NCI-H2227 (cell line): ENCODE measurements at regions not wholly inside any gene's neighbourhood (a gene's known extent, or its start where the extent isn't known, plus 50 kb on each side); places are given as distances from the start of the nearest gene placed in this dataset.
"Not testable (repeated sequence)": the region's sequence is repeated elsewhere in the genome, so short reads cannot be mapped to it uniquely, and the experiment has no call there.

Experiments used
- DNase-seq: peaks from one replicate; lab custom pipeline; 2025; ENCODE audit not compliant: unreplicated experiment; lab: John Stamatoyannopoulos, UW

DNA sequence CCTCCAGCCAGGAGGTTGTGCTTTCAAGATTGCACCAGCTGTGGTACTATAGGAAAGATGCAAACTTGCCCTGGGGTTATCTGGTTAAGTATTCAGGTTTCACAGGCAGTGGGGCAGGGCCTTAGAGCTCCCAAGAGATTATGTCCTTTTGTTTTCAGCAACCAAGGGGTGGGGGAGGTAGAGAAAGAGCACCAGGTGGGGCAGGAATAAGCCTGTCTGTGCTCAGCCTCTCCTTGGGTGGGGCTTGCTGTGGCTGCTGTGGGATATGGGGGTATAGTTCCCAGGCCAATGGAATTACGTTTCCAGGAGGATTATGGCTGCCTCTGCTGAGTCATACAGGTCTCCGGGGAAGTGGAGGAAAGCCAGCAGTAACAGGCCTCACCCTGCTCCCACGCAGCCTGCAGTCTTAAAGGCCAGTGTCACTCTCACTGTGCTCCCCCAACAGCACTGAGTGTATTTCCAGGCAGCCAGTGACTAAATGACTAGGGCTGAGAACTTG lies 508.6 kb downstream of the RWDD3 start:
- DNase-seq = no peak

DNA sequence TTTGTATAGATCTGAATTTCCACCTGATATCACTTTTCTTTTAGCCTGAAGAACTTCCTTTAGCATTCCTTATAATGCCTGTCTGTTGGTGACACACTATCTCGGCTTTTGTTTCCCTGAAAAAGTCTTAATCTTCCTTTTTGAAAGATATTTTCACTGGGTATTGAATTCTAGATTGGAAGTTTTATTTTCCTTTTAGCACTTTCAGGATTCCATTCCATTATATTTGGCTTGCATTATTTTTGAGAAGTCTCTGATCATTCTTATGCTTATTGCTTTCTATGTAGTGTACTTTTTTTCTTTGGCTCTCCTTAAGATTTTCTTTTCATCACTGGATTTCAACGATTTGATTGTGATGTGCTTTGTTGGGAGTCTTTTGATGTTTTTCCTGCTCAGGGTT lies 510.7 kb downstream of the RWDD3 start:
- no peak for DNase-seq

DNA sequence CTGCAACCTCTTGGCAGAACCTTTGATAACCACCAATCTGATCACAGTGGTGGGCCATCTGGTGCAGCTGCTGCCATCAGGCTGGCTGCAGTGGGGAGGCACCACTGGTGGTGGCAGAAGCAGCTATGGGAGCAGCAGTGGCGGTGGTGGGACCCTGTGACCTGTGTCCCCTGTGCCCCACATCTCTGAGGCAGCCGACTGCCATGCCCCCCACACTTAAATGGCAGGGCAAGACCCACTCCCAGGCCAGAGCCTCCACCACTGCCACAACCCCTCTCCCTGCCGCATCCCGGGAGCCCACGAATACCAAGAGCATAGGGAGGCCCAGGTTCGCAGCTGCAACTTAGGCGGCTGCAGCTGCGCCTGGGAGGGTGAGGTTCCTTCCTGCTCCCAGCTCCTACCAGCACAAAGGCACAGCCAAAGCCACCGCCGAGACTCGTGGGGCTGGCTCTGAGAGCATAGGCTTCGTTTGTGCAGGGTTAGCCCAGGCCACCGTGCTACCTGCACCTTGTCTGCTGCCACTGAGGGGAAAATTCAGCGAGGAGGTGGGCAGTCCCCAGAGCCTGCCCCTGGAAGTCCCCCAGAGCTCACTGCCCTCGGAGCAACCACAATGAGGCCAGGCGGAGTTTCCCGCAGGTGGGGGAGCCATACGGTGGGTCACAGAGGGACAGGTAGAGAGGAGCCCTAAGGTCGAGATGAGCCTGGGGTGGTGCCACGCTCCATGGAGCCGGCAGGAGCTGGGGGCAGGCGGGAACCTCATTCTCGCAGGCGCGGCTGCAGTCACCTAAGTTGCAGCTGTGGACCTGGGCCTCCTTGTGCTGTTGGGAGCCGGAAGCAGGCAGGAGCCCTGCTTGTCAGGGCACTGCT lies 518.7 kb downstream of the RWDD3 start:
- no peak for DNase-seq

DNA sequence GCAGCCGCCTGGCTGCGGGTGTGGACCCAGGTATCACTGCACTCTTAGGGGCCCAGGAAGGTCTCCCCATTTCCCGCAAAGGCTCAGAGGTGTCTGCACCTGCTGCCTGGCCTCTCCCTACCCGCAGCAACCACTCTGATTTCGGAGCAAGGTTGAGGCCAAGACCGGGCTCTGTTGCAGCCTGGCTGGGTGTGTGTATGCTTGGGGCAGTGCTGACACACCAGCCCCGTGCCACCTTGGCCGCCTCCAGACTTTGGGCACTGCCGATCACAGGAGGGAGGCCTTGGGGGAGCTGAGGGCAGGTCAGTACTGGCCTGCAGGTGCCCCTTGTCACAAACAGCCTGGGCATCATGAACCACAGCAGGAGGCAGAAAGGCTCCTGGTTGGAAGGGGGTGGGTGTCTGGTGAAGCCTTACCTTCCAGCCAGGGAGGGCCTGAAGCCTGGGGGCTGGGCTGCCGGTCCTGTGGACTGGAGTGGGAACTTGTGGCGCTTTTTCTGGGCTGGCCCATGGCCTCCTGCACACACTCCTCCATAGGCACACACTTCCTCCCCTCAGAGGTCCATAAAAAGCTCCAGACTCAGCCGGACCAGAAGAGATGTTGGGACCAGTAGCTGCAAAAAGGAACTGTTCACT lies 519.5 kb downstream of the RWDD3 start:
- DNase-seq = no peak

DNA sequence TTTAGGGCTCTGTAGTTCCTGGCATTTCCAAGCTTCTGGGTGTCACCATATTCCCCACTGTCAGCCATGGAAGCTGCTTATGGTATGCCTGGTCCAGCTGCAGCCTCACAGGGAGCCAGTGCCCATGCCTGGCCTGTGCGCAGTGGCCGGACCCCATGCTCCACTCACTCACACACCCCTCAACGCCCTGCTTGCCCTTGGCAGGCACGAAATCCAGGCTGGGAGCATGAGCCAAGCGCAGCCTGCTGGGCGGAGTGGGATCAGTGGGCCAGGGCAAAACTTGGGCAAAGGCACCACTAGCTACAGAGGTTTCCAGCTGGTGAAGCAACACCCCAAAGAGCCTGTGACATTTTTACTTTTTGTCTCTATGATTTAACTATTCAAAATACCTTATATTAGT lies 520.4 kb downstream of the RWDD3 start:
- DNase-seq = no peak

DNA sequence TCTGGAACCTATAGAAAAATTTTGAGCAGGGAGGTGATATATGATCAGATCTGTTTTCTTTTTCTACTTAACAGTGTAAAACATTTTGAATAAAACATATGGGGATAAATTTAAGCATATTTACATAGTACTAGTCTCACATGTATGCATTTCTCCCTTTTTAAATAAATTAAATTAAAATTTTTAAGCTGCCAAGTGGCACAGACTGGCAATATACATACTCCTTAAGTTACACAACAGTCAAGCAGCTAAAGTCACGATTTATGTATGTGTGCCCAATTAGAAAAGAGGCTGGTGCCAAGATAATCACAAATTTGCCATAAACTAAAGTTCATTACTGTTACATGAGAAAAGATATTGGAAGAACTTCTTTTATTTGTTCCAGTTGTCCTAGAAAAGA lies 532.0 kb downstream of the RWDD3 start:
- no peak for DNase-seq

DNA sequence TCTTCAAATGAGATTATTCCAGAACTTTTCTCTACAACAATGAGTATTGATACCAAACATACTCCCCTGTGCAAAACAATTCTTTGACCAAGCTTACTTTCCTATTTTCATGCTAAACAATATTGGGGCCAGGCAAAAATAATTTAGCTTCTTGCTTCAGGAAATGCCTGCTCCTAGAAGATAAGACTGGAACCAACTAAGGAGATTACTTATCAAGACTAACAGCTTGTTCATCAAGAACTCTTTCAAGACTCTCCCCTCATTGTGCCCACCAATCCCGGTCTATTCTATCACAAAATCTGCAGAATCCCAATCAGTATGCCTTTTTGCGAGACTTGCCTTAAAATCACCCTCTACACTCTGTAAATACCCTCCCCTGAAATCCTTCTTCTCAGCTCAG lies 536.6 kb downstream of the RWDD3 start:
- DNase-seq = no peak

DNA sequence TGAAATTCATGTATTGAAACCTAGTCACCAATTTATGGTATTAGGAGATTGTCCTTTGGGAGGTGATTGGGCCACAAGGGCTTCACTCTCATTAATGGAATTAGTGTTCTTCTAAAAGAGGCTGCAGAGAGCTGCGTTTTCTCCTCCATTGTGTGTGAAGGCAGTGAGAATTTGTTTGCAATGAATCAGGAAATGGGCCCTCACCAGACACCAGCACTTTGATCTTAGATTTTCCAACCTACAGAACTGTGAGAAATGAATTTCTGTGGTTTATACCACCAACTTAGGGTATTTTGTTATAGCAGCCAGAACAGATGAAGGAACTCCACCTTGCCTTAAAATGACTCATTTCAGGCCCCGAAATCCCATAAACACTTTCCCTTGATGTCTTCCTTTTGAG lies 544.2 kb downstream of the RWDD3 start:
- no peak for DNase-seq

DNA sequence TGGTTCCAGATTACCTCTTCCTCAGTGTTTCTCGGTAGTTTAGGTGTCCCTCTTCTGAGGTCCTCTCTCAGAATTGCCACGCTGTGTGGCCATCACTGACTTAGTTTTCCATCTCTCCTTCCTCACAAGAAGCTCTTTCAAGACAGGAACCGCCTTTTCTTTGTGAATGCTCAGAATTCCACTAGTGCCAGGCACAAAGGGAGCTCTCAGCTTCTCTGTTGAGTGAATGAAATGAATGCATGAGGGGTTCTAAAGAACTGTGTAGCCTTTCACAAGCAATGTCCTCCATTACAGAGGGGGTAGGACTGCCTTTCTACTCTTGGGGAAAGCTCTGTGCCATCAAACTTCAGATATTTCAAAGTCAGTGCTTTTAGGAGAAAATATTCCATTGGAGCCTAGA lies 546.8 kb downstream of the RWDD3 start:
- DNase-seq = no peak

DNA sequence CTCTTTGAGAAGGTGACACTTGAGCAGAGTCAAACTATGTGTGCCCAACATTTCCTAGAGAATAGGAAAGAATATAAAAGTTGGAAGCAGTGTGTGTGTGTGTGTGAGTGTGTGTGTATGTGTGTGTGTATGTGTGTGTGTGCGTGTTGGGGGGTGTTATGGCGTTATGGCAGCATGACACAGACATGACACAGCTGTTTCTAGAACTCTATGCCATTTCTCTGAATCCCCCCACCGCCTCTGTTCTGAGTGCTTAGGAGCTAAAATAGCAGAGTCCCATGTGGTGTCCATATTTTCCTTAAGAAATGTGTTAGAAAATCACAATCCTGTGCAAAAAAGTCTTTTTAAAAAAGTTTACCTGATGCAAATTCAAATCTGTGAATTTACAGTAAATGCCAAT lies 556.1 kb downstream of the RWDD3 start:
- DNase-seq = no peak

DNA sequence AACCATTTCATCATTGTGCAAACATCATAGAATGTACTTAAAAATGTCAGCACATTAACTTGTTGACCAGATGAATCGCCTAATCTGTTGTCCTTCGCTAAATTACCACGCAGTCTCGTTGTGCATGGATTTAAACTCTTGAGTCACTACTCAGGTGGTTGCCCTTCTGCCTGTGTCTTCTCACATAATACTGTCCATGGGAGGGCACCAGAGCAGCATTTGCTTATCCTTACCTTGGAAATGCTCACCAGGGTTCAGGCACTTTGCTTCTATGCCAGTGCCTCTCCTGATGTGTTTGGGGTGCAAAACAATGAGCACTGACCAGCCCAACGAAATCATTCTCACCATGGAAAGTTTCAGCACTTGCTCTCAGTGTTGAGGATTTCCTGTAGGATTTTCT lies 559.9 kb downstream of the RWDD3 start:
- DNase-seq = no peak

DNA sequence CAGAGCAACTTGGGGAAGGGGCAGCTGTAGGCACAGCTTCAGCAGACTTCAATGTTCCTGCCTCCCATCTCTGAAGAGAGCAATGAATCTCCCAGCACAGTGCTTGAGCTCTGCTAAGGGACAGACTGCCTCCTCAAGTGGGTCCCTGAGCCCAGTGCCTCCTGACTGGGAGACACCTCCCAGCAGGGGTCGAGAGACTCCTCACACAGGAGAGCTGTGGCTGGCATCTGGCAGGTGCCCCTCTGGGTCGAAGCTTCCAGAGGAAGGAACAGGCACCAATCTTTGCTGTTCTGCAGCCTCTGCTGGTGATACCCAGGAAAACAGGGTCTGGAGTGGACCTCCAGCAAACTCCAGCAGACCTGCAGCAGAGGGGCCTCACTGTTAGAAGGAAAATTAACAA lies 563.8 kb downstream of the RWDD3 start:
- DNase-seq = not testable (repeated sequence)

DNA sequence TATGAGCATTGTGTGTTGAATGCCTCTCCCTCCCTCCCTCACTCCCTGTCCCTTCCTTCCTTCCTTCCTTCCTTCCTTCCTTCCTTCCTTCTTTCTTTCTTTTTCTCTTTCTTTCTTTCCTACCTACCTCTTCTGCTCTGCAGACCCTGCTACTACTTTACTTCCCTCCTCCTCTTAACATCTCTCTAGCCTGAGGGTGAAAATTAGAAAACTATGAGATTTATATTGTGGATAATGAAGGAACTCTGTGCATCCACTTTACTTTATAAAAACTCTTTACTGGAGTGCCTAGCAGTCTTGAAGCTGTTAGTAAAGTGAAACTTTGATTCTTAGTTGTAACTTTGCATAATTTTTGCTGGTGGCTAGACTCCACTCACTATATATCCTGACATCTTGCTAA lies 572.2 kb downstream of the RWDD3 start:
- DNase-seq = no peak

DNA sequence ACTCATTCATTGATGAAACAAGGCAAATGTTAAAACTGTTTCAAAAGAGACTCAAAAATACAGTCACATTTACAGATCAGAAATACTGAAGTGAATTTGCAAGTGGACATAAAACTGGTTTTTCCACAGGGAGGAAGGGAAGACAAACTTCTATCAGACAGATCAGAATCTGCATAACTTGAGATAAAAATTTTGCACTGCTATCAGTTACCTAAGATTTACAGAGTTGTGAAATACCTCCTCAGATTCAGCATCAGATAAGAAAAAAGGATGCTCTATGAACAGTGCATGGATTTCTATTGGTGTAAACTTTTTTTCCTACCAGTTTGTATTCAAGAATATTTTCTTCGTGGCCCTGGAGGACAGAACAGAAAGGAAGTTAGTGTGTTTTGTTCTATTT lies 575.4 kb downstream of the RWDD3 start:
- no peak for DNase-seq

DNA sequence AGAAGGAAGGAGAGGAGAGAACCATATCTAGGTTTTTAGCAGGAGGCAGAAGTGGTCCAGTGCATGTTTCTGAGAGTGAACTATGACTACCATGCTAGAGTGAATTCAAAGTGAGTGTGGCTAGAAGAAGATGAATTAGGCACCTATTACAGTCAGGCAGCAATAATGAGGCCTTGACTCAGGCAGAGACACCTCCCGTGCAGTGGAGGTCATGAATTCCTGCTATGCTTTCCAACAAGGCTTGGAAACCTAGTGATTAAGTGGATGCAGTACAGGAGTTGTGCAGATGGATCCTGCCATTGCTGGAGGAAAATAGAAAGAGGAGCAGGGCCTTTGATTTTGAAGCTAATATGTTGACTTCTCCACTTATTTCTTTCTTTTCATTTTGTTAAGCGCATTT lies 581.5 kb downstream of the RWDD3 start:
- peak; percentile 64 for DNase-seq

DNA sequence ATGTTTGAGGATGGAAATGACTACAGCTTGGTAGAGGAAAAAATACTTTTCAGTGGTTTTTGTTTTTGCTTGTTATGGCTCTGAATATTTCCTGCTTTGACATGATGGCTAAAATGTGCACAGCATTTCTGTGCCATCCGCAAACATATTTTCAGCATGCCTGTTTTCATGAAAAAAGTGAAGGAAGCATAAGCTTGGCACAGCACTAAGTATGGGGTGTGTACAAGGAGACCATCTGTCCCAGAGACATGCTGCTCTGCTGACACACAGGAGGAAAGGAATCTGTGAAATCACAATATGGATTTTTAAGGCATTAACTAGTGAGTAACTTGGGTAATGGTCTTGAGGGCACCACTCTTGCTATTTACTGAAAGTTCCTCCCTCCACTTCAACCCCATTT lies 595.5 kb downstream of the RWDD3 start:
- no peak for DNase-seq

DNA sequence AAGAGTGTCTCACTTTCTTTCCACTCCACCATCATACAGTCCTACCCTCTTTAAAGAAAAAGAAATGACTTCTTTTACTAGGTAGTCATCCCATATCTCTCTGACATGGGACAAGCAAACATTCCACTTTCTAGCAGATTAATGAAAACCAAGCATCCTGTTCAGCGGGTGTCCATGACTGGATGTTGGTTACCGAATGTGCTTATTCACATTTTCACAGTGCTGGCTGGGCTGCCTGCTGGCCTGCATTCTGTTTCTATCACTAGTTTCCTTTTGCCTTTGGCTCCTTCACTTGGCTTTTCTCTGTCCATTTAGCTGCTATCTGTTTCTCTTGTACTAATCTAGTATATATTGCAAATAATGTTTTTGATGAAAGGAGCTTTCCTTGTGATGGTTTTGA lies 598.4 kb downstream of the RWDD3 start:
- DNase-seq = no peak

DNA sequence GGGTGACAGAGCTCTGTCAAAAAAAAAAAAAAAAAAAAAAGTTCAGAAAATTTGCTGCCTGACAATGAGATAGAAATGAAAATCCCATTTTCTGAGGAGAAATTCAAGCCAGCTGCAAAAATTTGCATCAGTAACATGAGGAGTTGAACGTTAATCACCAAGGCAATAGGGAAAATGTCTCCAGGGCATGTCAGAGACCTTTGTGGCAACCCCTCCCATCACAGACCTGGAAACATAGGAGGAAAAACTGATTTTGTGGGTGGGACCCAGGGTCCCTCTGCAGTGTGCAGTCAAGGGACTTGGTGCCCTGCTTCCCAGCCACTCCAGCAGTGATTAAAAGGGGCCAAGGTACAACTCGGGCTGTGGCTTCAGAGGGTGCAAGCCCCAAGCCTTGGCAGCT lies 615.4 kb downstream of the RWDD3 start:
- no peak for DNase-seq

DNA sequence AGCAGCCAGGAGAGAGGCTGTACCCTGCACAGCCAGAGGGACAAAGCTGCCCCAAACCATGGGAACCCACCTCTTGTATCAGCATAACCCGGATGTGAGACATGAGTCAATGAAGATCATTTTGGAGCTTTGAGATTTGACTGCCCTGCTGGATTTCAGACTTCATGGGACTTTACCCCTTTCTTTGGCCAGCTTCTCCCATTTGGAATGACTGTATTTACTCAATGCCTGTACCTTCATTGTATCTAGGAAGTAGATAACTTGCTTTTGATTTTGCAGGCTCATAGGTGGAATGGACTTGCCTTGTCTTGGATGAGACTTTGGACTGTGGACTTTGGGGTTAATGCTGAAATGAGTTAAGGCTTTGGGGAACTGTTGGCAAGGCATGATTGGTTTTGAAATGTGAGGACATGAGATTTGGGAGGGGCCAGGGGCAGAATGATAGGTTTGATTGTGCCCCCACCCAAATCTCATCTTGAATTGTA lies 616.2 kb downstream of the RWDD3 start:
- DNase-seq = no peak

DNA sequence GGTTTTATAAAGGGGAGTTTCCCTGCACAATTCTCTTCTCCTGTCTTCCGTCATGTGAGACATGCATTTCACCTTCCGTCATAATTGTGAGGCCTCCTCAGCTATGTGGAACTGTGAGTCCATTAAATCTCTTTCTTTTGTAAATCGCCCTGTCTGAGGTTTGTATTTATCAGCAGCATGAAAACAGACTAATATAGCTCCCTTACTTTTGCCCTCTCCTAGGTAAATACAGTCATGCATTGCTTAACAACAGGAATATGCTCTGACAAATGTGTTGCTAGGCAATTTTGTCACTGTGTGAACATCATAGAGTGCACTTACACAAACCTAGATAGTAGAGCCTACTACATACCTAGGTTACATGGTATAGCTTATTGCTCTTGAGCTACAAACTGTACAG lies 616.8 kb downstream of the RWDD3 start:
- DNase-seq = no peak

DNA sequence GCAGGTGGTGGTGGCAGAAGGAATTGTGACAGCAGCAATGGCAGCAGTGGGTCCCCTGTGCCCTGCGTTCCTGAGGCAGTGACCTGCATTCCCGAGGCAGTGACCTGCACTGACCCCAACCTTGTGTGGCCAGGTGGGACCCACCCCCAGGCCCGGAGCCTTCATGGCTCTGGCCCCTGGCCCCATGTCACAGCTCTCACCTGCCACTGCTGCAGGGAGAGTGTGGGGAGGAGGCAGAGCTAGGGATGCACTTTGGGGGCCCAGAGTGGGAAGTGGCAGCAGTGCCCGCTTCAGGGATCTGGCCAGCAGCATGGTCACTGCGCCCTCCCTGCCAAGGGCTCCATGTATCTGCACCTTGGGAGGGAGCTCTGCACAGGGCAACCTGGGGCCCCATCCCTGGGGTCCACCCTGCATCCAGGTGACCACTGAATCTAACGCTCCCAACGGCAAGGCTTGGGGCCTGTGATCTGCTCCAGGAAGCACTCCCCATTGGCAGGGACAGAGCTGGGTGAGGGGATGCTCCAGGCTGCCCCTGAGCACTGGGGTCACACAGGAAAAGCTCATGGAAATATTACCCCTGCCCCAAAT lies 618.6 kb downstream of the RWDD3 start:
- no peak for DNase-seq

DNA sequence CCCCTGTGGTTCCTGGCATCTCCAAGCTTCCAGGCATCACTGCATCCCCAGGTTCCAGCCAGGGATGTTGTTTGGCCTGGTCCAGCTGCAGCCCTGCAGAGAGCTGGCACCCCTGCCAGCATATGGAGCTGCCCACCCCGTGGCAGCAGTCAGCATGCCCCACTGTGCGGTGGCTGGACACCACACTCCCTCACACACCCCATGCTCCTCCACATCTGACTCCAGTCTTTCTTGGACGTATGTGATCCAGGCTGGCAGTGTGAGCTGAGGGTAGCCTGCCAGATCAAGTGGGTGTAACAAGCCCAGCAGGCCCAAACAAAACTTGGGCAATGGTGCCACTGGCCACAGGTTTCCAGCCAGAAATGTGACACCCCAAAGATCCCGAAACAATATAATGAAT lies 620.4 kb downstream of the RWDD3 start:
- no peak for DNase-seq
